Activated CD4-positive, CD25-positive, alpha-beta regulatory T cell (primary cell): ENCODE measurements at regions not wholly inside any gene's neighbourhood (a gene's known extent, or its start where the extent isn't known, plus 50 kb on each side); places are given as distances from the start of the nearest gene placed in this dataset.

ENCODE experiments used
- DNase-seq, 4 experiments: peaks; one replicate each; lab custom pipeline; 2025; lab: John Stamatoyannopoulos, UW

GRCh38 chr5:68431186-68431585, 215.6 kb downstream of the PIK3R1 start:
- DNase-seq: no peak

DNA sequence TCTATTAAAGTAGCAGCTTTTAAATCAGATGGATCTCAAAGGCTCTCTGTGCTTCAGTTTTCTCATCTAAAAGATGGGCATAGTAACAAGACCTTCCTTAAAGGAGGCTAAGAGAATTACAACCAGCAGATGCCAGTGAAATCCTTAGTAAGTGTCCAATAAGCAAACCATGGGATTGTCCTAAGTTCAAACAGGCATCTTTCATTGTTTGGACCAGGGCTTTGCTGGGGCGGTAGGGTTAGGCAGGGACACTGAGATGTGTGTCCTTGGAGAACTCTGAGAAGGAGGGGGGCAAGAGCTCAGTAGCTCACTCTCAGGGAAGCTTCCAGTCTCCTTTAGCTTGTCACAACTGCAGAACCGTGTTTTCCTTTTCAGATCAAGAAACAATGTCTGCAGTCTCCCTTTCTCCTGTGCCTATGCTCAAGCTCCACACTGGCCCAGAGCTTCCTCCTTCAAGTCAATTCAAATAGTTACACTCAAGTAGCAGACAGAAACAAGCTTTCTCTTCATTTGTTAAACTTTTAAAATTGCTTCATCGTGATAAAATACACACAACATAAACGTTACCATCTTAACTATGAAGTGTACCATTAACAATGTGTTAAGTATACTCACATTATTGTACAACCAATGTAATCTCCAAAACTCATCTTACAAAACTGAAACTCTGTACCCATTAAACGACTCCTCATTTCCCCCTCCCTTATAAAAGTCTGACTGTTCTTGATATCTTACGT, 216.2 kb downstream of the PIK3R1 start:
- DNase-seq: no peak

GRCh38 chr5:68432682-68433081, 217.1 kb downstream of the PIK3R1 start:
- no peak for DNase-seq

- DNase-seq: no peak
Measured at GRCh38 chr5:68433526-68433922, 218.0 kb downstream of the PIK3R1 start.

DNA sequence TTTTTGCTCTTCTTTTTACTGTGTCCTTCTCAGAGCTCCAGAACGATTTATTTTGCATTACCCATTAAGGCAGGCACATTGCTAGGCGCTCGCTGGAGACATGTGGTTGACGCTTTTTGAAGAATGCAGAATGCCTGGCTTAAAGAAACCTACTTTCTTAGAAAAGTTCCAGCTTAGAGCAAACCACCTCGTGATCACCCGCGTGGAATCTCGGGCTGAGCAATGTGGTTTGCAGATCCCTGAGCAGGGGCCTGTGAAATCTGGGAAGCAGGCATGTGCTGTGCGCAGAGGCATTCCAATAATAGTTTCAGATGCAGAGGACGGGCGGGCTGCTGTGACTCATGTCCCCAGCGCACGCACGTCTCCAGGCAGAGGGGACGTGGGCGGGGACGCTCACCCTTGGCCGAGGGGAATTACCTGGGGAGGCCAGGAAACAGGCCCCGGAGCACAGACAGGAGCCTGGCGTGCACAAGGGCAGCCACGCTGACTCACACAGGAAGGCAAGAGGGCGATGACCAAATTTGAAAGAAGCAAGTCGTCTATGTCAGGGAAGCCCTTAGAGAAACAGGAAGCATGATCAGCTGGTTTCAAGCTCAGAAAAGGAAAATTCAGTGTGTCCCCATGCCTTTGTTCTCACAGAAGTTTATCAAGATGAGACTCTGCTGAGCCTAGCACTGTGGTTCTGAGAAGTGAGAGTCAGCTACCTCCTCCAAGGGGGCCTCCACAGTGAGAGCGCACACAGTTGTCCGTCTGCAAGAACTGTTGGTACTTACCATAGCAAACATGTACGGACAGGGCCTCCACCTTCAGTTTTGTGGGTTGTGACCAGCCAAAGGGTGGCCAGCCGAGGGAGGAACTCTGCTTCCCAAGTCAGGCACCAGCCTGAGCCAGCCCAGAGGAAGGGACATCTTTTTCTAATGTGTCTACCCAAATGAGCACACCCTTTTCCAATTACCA, 218.6 kb downstream of the PIK3R1 start:
- DNase-seq: peak; percentile 54 to 78 (median 70)

DNA sequence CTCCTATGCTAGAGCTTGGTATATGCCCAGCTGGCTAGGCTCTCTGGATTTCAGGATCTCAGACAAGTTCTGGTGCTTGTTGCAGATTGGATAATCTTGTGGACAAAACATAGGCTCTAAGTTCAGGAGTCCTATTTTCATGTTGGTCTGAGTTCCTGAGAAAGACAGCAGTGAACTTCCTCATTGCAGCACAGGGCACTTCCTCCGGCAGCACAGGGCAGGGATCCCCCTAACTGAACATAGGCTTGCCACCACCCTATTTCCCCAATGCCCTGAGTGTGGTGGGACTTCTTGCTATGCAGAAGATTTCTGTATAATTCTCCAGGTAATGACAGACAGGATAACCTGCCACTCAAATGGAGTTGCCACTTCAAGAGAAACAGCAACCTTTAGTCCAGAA, 220.1 kb downstream of the PIK3R1 start:
- no peak for DNase-seq

DNA sequence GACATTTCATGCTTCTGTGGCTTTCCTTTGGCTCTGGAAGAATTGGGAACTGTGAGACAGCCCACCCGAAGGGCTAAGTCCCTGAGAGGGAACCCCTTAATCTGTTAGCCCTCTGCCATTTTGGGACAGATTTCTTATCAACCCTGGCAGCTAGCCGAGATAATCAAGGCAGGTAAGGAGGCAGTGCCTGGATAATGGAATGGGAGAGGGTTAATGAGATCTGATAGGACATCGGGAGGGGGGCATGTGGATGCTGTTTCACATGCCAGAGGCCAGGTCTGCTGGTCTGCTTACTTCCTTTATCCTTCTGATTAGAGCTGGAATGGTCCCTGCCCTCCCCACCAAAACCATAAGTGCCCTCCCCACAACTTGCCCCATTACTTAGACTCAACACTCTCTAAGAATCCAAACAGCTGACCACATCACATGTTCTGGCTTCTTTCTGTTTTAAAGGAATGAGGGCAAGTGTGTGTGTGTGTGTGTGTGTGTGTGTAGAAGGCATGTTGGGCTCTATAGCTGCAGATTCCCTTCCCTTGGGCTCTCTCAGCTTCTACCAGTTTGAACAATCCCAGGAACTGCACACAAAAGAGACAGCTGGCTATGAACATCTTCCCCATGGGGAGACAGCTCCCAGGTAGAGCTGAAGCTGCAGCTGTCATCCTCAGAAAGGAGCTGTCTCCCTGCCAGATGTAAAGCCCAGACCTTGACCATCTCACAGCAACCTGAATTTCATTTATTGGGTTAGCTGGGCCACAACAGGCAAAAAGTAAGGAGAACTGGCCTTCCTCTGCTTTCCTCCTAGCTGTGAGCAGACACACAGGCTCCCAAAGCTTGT, 221.3 kb downstream of the PIK3R1 start:
- DNase-seq: no peak

GRCh38 chr5:68438876-68439275, 223.3 kb downstream of the PIK3R1 start:
- DNase-seq: no peak

- no peak for DNase-seq
Measured at GRCh38 chr5:68440245-68440644, 224.7 kb downstream of the PIK3R1 start.

GRCh38 chr5:68440651-68441050, 225.1 kb downstream of the PIK3R1 start:
- DNase-seq: no peak

- DNase-seq: no peak
Measured at GRCh38 chr5:68441309-68442073, 225.9 kb downstream of the PIK3R1 start.

GRCh38 chr5:68443091-68443490, 227.5 kb downstream of the PIK3R1 start:
- no peak for DNase-seq

DNA sequence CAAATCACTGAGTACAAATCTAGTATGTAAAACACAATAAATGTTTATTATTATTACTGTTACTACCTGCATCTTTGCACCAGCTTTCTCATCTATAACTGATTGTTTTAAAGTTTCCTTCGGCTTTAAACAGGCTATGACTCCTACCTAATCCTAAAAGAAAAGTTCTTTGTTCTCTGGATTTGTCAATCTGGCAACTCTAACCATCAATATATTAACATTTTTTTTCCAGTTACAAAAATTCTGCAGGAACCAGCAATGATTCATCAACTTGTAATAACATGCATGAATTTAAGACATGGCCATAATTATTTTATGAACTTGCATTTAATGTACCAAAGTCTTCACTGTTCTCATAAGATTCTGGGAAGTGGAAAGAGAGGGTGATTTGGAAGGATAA, 228.5 kb downstream of the PIK3R1 start:
- no peak for DNase-seq

DNA sequence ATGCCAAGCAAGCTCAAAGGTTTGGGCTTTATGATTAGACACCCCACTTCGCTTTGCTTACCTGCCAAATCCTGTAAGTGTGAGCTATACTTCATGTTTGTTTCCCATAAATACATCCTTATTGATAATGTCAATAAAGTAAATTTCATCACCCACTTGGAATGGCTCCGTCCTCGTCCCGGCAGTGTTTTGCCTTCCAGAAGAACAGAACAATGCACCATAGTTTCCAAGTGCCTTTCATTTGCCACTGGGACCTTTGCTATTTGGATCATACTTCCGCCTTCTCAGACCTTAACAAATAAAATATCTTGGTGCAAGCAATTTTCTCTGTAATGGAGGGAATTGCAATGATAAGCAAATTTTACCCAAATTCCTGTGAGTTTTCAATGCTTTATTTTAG, 229.3 kb downstream of the PIK3R1 start:
- no peak for DNase-seq

DNA sequence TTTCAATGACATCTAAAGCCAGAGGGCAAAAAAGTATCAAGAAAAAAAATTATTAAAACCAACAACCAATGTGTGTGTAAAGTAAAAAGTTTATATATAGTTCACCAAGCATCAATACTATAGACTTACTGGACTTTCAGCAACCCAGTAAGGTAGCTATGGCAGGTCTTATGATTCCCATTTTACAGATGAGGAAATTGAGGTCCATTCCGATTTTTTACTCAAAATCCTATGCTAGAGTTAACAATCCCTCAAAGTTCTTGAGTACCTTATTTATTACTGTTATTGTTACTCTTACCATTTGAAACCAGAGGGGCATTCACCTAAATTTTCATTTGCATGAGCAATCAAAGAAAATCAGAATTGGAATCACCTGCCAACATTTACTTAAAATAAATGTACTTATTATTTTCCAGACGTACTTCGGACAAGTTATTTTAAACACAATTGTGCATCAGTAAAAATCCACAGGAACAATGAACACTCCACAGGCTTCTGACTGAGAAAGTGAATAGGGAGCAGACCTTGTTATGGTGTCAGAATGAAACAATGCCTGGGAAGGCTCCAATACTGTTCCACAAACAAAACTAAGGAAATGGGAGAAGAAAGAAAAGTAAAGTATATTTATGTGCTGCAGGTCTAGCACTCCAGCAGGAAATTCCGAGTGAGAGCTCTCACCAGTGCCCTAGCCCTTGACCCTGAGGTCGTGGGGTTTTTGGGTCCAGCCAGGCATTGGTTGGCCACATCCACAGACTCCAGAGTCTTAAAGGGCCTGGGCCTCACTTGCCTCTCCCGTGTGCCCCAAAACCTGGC, 229.9 kb downstream of the PIK3R1 start:
- DNase-seq: no peak

- DNase-seq: no peak
Measured at GRCh38 chr5:68446070-68446357, 230.5 kb downstream of the PIK3R1 start.

DNA sequence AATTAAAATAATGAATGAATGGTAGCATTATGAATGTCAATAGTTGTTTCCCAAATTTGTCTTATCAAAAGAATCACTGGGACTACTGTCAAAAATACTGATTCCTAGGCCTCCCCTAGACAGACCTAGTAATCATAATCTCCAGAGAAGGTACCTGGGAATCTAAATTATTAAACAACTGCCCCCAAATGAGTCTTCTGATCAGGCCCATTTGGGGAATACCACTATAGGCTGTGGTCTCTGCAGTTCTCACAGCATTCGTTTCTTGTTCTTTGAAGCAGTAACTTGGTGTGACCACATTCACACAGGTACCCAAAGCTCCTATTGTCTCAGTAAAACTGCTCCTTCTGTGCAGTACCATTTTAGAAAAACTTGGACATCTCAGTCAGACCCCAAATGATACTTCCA, 230.9 kb downstream of the PIK3R1 start:
- DNase-seq: no peak

DNA sequence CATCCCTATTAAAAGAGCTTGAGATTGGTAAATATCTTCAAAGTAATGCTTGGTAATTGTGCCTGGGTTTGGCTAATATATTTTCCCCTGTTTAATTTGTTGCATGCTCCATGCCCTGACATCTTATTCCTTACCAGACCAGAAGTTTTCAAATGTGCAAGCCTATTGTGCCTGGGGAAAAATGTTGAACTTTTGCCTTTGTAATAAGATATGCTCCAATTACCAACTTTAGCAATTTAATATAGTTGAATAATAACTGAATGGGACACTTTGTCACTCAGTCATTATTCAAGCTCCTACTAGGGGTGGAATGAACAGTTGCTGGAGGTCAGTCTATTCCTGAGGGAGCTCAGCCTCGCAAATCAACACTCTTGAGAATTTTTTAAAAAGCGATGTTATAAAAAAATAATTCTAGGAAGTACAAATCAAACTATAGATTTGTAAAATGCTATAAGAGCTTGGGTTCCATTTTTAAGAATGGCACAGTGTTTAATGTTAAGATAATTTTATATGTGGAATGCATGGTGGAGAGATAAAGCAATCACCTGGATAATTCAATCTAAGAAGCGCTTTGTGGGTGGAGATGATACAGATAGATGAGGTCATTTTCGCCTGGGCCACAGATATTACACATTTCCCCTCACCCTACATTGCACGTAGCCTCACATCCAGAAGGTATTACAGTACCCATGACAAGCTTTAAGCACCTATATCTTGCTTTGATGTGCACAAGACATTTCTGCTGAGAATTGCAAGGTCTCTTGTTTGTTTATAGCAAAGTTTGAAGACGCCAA, 231.8 kb downstream of the PIK3R1 start:
- no peak for DNase-seq

DNA sequence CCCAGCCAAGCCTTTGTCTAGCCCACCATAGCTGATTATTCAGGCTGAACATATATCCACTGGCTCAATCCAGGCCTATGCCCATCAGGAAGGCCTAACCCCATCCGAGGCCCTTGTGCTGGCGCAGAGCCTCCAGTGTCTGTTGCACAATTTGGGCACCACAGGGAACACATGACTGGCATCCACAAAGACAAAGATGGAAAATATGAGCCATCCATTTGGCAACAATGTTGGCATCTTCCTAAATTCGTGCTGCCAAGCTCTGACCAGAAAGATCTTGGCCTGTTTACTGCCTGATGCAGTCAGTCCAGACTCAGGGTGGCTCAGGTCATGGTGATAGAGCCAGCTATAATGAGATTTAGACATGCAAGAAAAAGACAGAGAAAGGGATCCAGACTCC, 233.8 kb downstream of the PIK3R1 start:
- DNase-seq: no peak

GRCh38 chr5:68450245-68450852, 234.8 kb downstream of the PIK3R1 start:
- DNase-seq: no peak
